ENCODE measurements at regions not wholly inside any gene's neighbourhood (a gene's known extent, or its start where the extent isn't known, plus 50 kb on each side); places are given as distances from the start of the nearest gene placed in this dataset.

- TF ChIP-seq, protein P1, sequence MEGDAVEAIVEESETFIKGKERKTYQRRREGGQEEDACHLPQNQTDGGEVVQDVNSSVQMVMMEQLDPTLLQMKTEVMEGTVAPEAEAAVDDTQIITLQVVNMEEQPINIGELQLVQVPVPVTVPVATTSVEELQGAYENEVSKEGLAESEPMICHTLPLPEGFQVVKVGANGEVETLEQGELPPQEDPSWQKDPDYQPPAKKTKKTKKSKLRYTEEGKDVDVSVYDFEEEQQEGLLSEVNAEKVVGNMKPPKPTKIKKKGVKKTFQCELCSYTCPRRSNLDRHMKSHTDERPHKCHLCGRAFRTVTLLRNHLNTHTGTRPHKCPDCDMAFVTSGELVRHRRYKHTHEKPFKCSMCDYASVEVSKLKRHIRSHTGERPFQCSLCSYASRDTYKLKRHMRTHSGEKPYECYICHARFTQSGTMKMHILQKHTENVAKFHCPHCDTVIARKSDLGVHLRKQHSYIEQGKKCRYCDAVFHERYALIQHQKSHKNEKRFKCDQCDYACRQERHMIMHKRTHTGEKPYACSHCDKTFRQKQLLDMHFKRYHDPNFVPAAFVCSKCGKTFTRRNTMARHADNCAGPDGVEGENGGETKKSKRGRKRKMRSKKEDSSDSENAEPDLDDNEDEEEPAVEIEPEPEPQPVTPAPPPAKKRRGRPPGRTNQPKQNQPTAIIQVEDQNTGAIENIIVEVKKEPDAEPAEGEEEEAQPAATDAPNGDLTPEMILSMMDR (IDR thresholded peaks at IDR 0.05) = no peak
- TF ChIP-seq POLR2AphosphoS5 (IDR thresholded peaks at IDR 0.05; ENCODE audit: insufficient read depth in 1 of 2, low read depth in 1 of 2) (no peak), POLR2A (IDR thresholded peaks at IDR 0.05) (no peak)
Measured at GRCh38 chr5:109936996-109937395, 247.3 kb downstream of the MAN2A1 start.
